Neural progenitor cell (in vitro differentiated cells): ENCODE measurements at regions not wholly inside any gene's neighbourhood (a gene's known extent, or its start where the extent isn't known, plus 50 kb on each side); places are given as distances from the start of the nearest gene placed in this dataset.

Source experiments
- DNase-seq: peaks from one replicate; pipeline ENCODE4 v3.0.0-alpha.2; 2016; ENCODE audit warnings: low spot score
- H2AFZ ChIP-seq: fragments of 200-600 bp; sonication (generic); replicated peaks from 2 replicates; pipeline ENCODE4 v1.6.1; 2016; ENCODE audit warnings: antibody characterized with exemption
- H3F3A ChIP-seq: fragments of 200-600 bp; sonication (generic); 2 replicates; pipeline ENCODE4 v1.6.1; 2016; ENCODE audit warnings: antibody characterized with exemption, low read depth
- H3K27ac ChIP-seq: fragments of 200-600 bp; sonication (generic); 2 replicates; pipeline ENCODE4 v1.5.1; 2016; ENCODE audit warnings: mild to moderate bottlenecking
- H3K27me3 ChIP-seq: fragments of 200-600 bp; sonication (generic); 2 replicates; pipeline ENCODE4 v1.6.1; 2016; ENCODE audit warnings: mild to moderate bottlenecking, moderate library complexity
- H3K36me3 ChIP-seq: fragments of 200-600 bp; sonication (generic); 2 replicates; pipeline ENCODE4 v1.5.1; 2016
- H3K4me1 ChIP-seq: fragments of 200-600 bp; sonication (generic); 2 replicates; pipeline ENCODE4 v1.6.1; 2016; ENCODE audit warnings: mixed run types
- H3K4me2 ChIP-seq: fragments of 200-600 bp; sonication (generic); 2 replicates; pipeline ENCODE4 v1.6.1; 2016
- H3K4me3 ChIP-seq: fragments of 200-600 bp; sonication (generic); 2 replicates; pipeline ENCODE4 v1.5.1; 2016
- H3K79me2 ChIP-seq: fragments of 200-600 bp; sonication (generic); 2 replicates; pipeline ENCODE4 v1.6.1; 2016; ENCODE audit warnings: low read depth
- H3K9ac ChIP-seq: fragments of 200-600 bp; sonication (generic); 2 replicates; pipeline ENCODE4 v1.6.1; 2016
- H3K9me3 ChIP-seq: fragments of 200-600 bp; sonication (generic); 2 replicates; pipeline ENCODE4 v1.5.1; 2016; ENCODE audit warnings: low read depth
- H4K20me1 ChIP-seq: fragments of 200-600 bp; sonication (generic); 2 replicates; pipeline ENCODE4 v1.6.1; 2016; ENCODE audit warnings: low read depth
- H3K27ac Mint-ChIP-seq: 3 replicates; pipeline ENCODE4 v1.8.0; 2021; ENCODE audit warnings: mixed read lengths
- H3K27me3 Mint-ChIP-seq: 2 replicates; pipeline ENCODE4 v1.8.0; 2022; ENCODE audit warnings: low read depth, mild to moderate bottlenecking, inconsistent platforms, moderate library complexity, mixed read lengths; ENCODE audit not compliant: insufficient read depth
- H3K36me3 Mint-ChIP-seq: 3 replicates; pipeline ENCODE4 v1.8.0; 2021; ENCODE audit warnings: mixed read lengths
- H3K4me1 Mint-ChIP-seq: 3 replicates; pipeline ENCODE4 v1.8.0; 2021; ENCODE audit warnings: mixed read lengths
- H3K4me3 Mint-ChIP-seq: 3 replicates; pipeline ENCODE4 v1.8.0; 2021; ENCODE audit warnings: mild to moderate bottlenecking, moderate library complexity, mixed read lengths
- H3K9me3 Mint-ChIP-seq: 3 replicates; pipeline ENCODE4 v1.8.0; 2020; ENCODE audit warnings: mixed read lengths
- CTCF ChIP-seq: fragments of 200-600 bp; sonication (generic); IDR thresholded peaks from 2 replicates; pipeline ENCODE4 v1.5.1; 2017; ENCODE audit warnings: antibody characterized with exemption, mild to moderate bottlenecking
- EZH2 ChIP-seq: fragments of 200-600 bp; sonication (generic); IDR thresholded peaks from 2 replicates; pipeline ENCODE4 v1.6.1; 2017; ENCODE audit warnings: antibody characterized with exemption, mild to moderate bottlenecking, moderate library complexity
- EZH2phosphoT487 ChIP-seq: fragments of 200-600 bp; sonication (generic); IDR thresholded peaks from 2 replicates; pipeline ENCODE4 v1.6.1; 2017; ENCODE audit warnings: antibody characterized with exemption

GRCh38 chr5:24732184-24732583 is 87.4 kb upstream of the CDH10 start:
- DNase-seq = no peak
- no peaks in the 10 kb centered on the region for H3F3A ChIP-seq
- H4K20me1 ChIP-seq = no peaks in the 10 kb centered on the region
- no peaks in the 10 kb centered on the region for H3K36me3 ChIP-seq
- H3K9me3 ChIP-seq = no peaks in the 10 kb centered on the region
- H3K9me3 Mint-ChIP-seq = no peaks in the 10 kb centered on the region
- no peaks in the 10 kb centered on the region for H3K4me1 ChIP-seq
- H3K27me3 ChIP-seq = no peaks in the 10 kb centered on the region
- no peak overlapping the region for H3K4me2 ChIP-seq
- no peaks in the 10 kb centered on the region for H3K79me2 ChIP-seq
- H3K27ac Mint-ChIP-seq = no peak overlapping the region
- no peak overlapping the region for H3K9ac ChIP-seq
- no peak overlapping the region for H3K4me3 ChIP-seq
- TF ChIP-seq CTCF (no peak), EZH2 (no peak), EZH2phosphoT487 (no peak)
- H3K4me1 Mint-ChIP-seq = peaks cover 1% of the 10 kb centered on the region
- no peak overlapping the region for H3K4me3 Mint-ChIP-seq
- no peak overlapping the region for H3K27ac ChIP-seq
- H2AFZ ChIP-seq = no peak overlapping the region
- H3K27me3 Mint-ChIP-seq = no peaks in the 10 kb centered on the region
- no peaks in the 10 kb centered on the region for H3K36me3 Mint-ChIP-seq

- no peaks in the 10 kb centered on the region for H3K27me3 Mint-ChIP-seq
- no peaks in the 10 kb centered on the region for H3K4me1 Mint-ChIP-seq
- DNase-seq = no peak
- H4K20me1 ChIP-seq = no peaks in the 10 kb centered on the region
- no peak overlapping the region for H3K27ac Mint-ChIP-seq
- H2AFZ ChIP-seq = no peak overlapping the region
- no peaks in the 10 kb centered on the region for H3K36me3 Mint-ChIP-seq
- H3K9me3 Mint-ChIP-seq = no peaks in the 10 kb centered on the region
- no peak for TF ChIP-seq EZH2
- no peak for TF ChIP-seq CTCF
- no peak for TF ChIP-seq EZH2phosphoT487
- H3K9ac ChIP-seq = no peak overlapping the region
- no peaks in the 10 kb centered on the region for H3K27me3 ChIP-seq
- no peaks in the 10 kb centered on the region for H3F3A ChIP-seq
- no peaks in the 10 kb centered on the region for H3K4me1 ChIP-seq
- no peak overlapping the region for H3K4me3 ChIP-seq
- H3K4me2 ChIP-seq = no peak overlapping the region
- no peak overlapping the region for H3K4me3 Mint-ChIP-seq
- no peak overlapping the region for H3K27ac ChIP-seq
- H3K79me2 ChIP-seq = no peaks in the 10 kb centered on the region
- H3K36me3 ChIP-seq = no peaks in the 10 kb centered on the region
- no peaks in the 10 kb centered on the region for H3K9me3 ChIP-seq
Observed at GRCh38 chr5:24720743-24721142, 76.0 kb upstream of the CDH10 start.

- H3K4me1 ChIP-seq = no peaks in the 10 kb centered on the region
- no peak overlapping the region for H3K27ac ChIP-seq
- Mint-ChIP-seq H3K4me1 (no peaks in the 10 kb centered on the region), H3K27me3 (no peaks in the 10 kb centered on the region), H3K4me3 (no peak overlapping the region), H3K27ac (no peak overlapping the region), H3K9me3 (no peaks in the 10 kb centered on the region), H3K36me3 (no peaks in the 10 kb centered on the region)
- no peak overlapping the region for H3K9ac ChIP-seq
- H3F3A ChIP-seq = no peaks in the 10 kb centered on the region
- H3K9me3 ChIP-seq = no peaks in the 10 kb centered on the region
- no peak overlapping the region for H3K4me2 ChIP-seq
- H3K36me3 ChIP-seq = no peaks in the 10 kb centered on the region
- TF ChIP-seq EZH2phosphoT487 (no peak), CTCF (no peak), EZH2 (no peak)
- no peaks in the 10 kb centered on the region for H3K79me2 ChIP-seq
- H2AFZ ChIP-seq = no peak overlapping the region
- DNase-seq = no peak
- no peaks in the 10 kb centered on the region for H3K27me3 ChIP-seq
- H4K20me1 ChIP-seq = no peaks in the 10 kb centered on the region
- no peak overlapping the region for H3K4me3 ChIP-seq
Observed at GRCh38 chr5:24714746-24715145, 70.0 kb upstream of the CDH10 start.

- no peaks in the 10 kb centered on the region for H3K36me3 Mint-ChIP-seq
- no peak for TF ChIP-seq EZH2
- TF ChIP-seq CTCF = no peak
- TF ChIP-seq EZH2phosphoT487 = no peak
- Histone ChIP-seq H3K9ac (no peak overlapping the region), H4K20me1 (no peaks in the 10 kb centered on the region), H3K4me2 (no peak overlapping the region), H3K27ac (no peak overlapping the region), H3K4me1 (no peaks in the 10 kb centered on the region), H3F3A (no peaks in the 10 kb centered on the region), H3K27me3 (no peaks in the 10 kb centered on the region), H3K4me3 (no peak overlapping the region), H3K36me3 (no peaks in the 10 kb centered on the region), H3K79me2 (no peaks in the 10 kb centered on the region), H3K9me3 (no peaks in the 10 kb centered on the region), H2AFZ (no peak overlapping the region)
- H3K4me1 Mint-ChIP-seq = peaks cover 1% of the 10 kb centered on the region
- no peaks in the 10 kb centered on the region for H3K9me3 Mint-ChIP-seq
- no peak overlapping the region for H3K27ac Mint-ChIP-seq
- no peak for DNase-seq
- H3K27me3 Mint-ChIP-seq = no peaks in the 10 kb centered on the region
- H3K4me3 Mint-ChIP-seq = no peak overlapping the region
Observed at GRCh38 chr5:24712947-24713346, 68.2 kb upstream of the CDH10 start.
